H1 (cell line): ENCODE measurements at regions not wholly inside any gene's neighbourhood (a gene's known extent, or its start where the extent isn't known, plus 50 kb on each side); places are given as distances from the start of the nearest gene placed in this dataset.

ENCODE experiments used
- CTCF ChIA-PET: fragments of 300-600 bp; sonication (Branson Sonifier 250); formaldehyde crosslinking; loops from one replicate; lab custom pipeline; 2021; ENCODE audit not compliant: partially characterized antibody; lab: Charles Lee
- POLR2A ChIA-PET: fragments of 300-600 bp; sonication (Branson Sonifier 250); formaldehyde crosslinking; loops from one replicate; lab custom pipeline; 2021; ENCODE audit warnings: inconsistent platforms; ENCODE audit not compliant: partially characterized antibody; lab: Charles Lee
- DNase-seq, 2 experiments: peaks; one replicate each; pipeline versions ENCODE4 v3.0.0 to v3.0.0-alpha.2; 2010 to 2022; ENCODE audit warnings: low spot score in 2 of 2, low read depth in 1 of 2, mixed read lengths in 1 of 2
- FAIRE-seq: peaks from 2 replicates; lab custom pipeline; 2011; peaks lifted over from hg19 to GRCh38; lab: Jason Lieb, UNC
- H2AFZ ChIP-seq: 2 replicates; pipeline ENCODE4 v1.8.1; 2012; ENCODE audit warnings: low read length, inconsistent platforms
- H2AK5ac ChIP-seq: 2 replicates; pipeline ENCODE4 v1.6.1; 2013; ENCODE audit warnings: low read depth, low read length
- H2BK120ac ChIP-seq: replicated peaks from 2 replicates; pipeline ENCODE3; 2013; ENCODE audit warnings: low read depth, low read length, inconsistent platforms
- H2BK12ac ChIP-seq: 2 replicates; pipeline ENCODE4 v1.6.1; 2013; ENCODE audit warnings: low read depth, low read length
- H2BK15ac ChIP-seq: 2 replicates; pipeline ENCODE4 v1.6.1; 2013; ENCODE audit warnings: low read length
- H2BK20ac ChIP-seq: 2 replicates; pipeline ENCODE4 v1.6.1; 2013; ENCODE audit warnings: low read length
- H2BK5ac ChIP-seq: 2 replicates; pipeline ENCODE4 v1.6.1; 2013; ENCODE audit warnings: low read depth, low read length
- H3K14ac ChIP-seq: 2 replicates; pipeline ENCODE4 v1.6.1; 2013; ENCODE audit warnings: inconsistent platforms; ENCODE audit not compliant: insufficient read length
- H3K18ac ChIP-seq: 2 replicates; pipeline ENCODE4 v1.6.1; 2013; ENCODE audit warnings: low read length; ENCODE audit errors: extremely low read depth
- H3K23ac ChIP-seq: 2 replicates; pipeline ENCODE4 v1.6.1; 2013; ENCODE audit warnings: inconsistent platforms; ENCODE audit not compliant: insufficient read length
- H3K23me2 ChIP-seq: 2 replicates; pipeline ENCODE4 v1.6.1; 2013; ENCODE audit warnings: low read depth, low read length
- H3K27ac ChIP-seq: 2 replicates; pipeline ENCODE4 v1.6.1; 2011; ENCODE audit warnings: low read depth, low read length, inconsistent platforms
- H3K27me3 ChIP-seq, 4 experiments: replicated peaks in 1 of 4; 1 replicate in 1 of 4; 2 replicates in 3 of 4; pipeline versions ENCODE4 v1.6.1 to v1.8.1; 2011 to 2013; ENCODE audit warnings: low read length in 3 of 4, mild to moderate bottlenecking in 3 of 4, inconsistent platforms in 2 of 4, mixed read lengths in 2 of 4, moderate library complexity in 1 of 4; ENCODE audit not compliant: control insufficient read depth in 3 of 4, insufficient read depth in 3 of 4; ENCODE audit errors: extremely low read depth in 1 of 4
- H3K36me3 ChIP-seq, 4 experiments: 2 replicates each; pipeline versions ENCODE4 v1.6.1 to v1.8.1; 2011 to 2013; ENCODE audit warnings: mild to moderate bottlenecking in 4 of 4, low read length in 3 of 4, moderate library complexity in 2 of 4, control low read depth in 1 of 4, inconsistent platforms in 1 of 4; ENCODE audit not compliant: insufficient read depth in 4 of 4, control insufficient read depth in 2 of 4
- H3K4ac ChIP-seq: replicated peaks from 2 replicates; pipeline ENCODE3; 2013; ENCODE audit warnings: low read length, low read depth, mixed read lengths, inconsistent platforms; ENCODE audit not compliant: insufficient read length
- H3K4me1 ChIP-seq, 4 experiments: replicated peaks in 1 of 4; 1 replicate in 1 of 4; 2 replicates in 3 of 4; pipeline versions ENCODE4 v1.6.1 to v1.8.1; 2011 to 2013; ENCODE audit warnings: low read length in 3 of 4, inconsistent platforms in 2 of 4, mixed read lengths in 1 of 4; ENCODE audit not compliant: insufficient read depth in 4 of 4, control insufficient read depth in 3 of 4
- H3K4me2 ChIP-seq, 2 experiments: 2 replicates each; pipeline versions ENCODE4 v1.6.1 to v1.8.1; 2011 to 2013; ENCODE audit warnings: low read depth in 2 of 2, low read length in 2 of 2, control low read depth in 1 of 2, inconsistent platforms in 1 of 2, mild to moderate bottlenecking in 1 of 2; ENCODE audit not compliant: insufficient read depth in 1 of 2
- H3K4me3 ChIP-seq, 4 experiments: fragments of 200-600, 300-600 bp in 1 of 4; sonication (generic), shearing (Covaris generic), sonication (Bioruptor Twin) in 1 of 4; 2 replicates each; pipeline versions ENCODE4 v1.5.1 to v1.8.1; 2011 to 2016; ENCODE audit warnings: low read length in 4 of 4, low read depth in 3 of 4, control low read depth in 2 of 4, inconsistent platforms in 2 of 4, mild to moderate bottlenecking in 2 of 4, mixed read lengths in 1 of 4, moderate library complexity in 1 of 4; ENCODE audit not compliant: insufficient read depth in 2 of 4; ENCODE audit errors: extremely low read depth in 1 of 4
- H3K56ac ChIP-seq: replicated peaks from 2 replicates; pipeline ENCODE3; 2013; ENCODE audit warnings: low read depth, mild to moderate bottlenecking, mixed read lengths, low read length, inconsistent platforms; ENCODE audit not compliant: insufficient read length
- H3K79me1 ChIP-seq: 2 replicates; pipeline ENCODE4 v1.6.1; 2013; ENCODE audit warnings: low read depth, low read length, control low read depth
- H3K79me2 ChIP-seq, 2 experiments: 2 replicates each; pipeline versions ENCODE4 v1.6.1 to v1.8.1; 2012 to 2013; ENCODE audit warnings: low read length in 2 of 2, mild to moderate bottlenecking in 2 of 2, inconsistent platforms in 1 of 2; ENCODE audit not compliant: insufficient read depth in 2 of 2, control insufficient read depth in 1 of 2
- H3K9ac ChIP-seq, 4 experiments: replicated peaks in 1 of 4; 1 replicate in 1 of 4; 2 replicates in 3 of 4; pipeline versions ENCODE4 v1.6.1 to v1.8.1; 2011 to 2013; ENCODE audit warnings: low read depth in 3 of 4, low read length in 3 of 4, control low read depth in 2 of 4, mild to moderate bottlenecking in 2 of 4, moderate library complexity in 2 of 4, inconsistent platforms in 1 of 4; ENCODE audit errors: extremely low read depth in 1 of 4
- H3K9me3 ChIP-seq, 2 experiments: 2 replicates each; pipeline versions ENCODE4 v1.6.1 to v1.8.1; 2012 to 2013; ENCODE audit warnings: mild to moderate bottlenecking in 2 of 2, moderate library complexity in 2 of 2, control low read depth in 1 of 2, inconsistent platforms in 1 of 2, low read depth in 1 of 2, low read length in 1 of 2, mixed read lengths in 1 of 2; ENCODE audit not compliant: insufficient read depth in 2 of 2
- H4K20me1 ChIP-seq, 2 experiments: replicated peaks in 1 of 2; 2 replicates each; pipeline versions ENCODE3 to v1.8.1; 2011 to 2013; ENCODE audit warnings: inconsistent platforms in 2 of 2, low read length in 2 of 2, mild to moderate bottlenecking in 1 of 2; ENCODE audit not compliant: insufficient read depth in 2 of 2, control insufficient read depth in 1 of 2
- H4K5ac ChIP-seq: 2 replicates; pipeline ENCODE4 v1.6.1; 2013; ENCODE audit warnings: low read length, low read depth, mixed read lengths, inconsistent platforms; ENCODE audit not compliant: insufficient read length
- H4K8ac ChIP-seq: 2 replicates; pipeline ENCODE4 v1.8.0; 2013; ENCODE audit warnings: mild to moderate bottlenecking, moderate library complexity, low read length, inconsistent platforms; ENCODE audit not compliant: insufficient read depth; ENCODE audit errors: extremely low read depth
- H4K91ac ChIP-seq: replicated peaks from 2 replicates; pipeline ENCODE3; 2013; ENCODE audit warnings: low read length, mixed read lengths, inconsistent platforms; ENCODE audit not compliant: insufficient read length
- CBX8 ChIP-seq: fragments of 300-800, 300-1000 bp; sonication (generic); IDR thresholded peaks from 2 replicates; pipeline ENCODE4 v1.7.1; 2016; ENCODE audit warnings: low read depth, low read length, borderline replicate concordance
- HDAC2 ChIP-seq, 2 experiments: fragments of 300-600 bp in 1 of 2; sonication (generic) in 1 of 2; IDR thresholded peaks; 2 replicates each; pipeline ENCODE4 v1.6.1; 2011 to 2012; ENCODE audit warnings: low read depth in 2 of 2, low read length in 2 of 2, mild to moderate bottlenecking in 2 of 2, moderate library complexity in 2 of 2, borderline replicate concordance in 1 of 2, inconsistent platforms in 1 of 2
- JUN ChIP-seq: IDR thresholded peaks from 2 replicates; pipeline ENCODE4 v1.6.1; 2011; ENCODE audit warnings: low read depth, mild to moderate bottlenecking, improper control_type of control experiment, low read length
- MAFK ChIP-seq: IDR thresholded peaks from 2 replicates; pipeline ENCODE4 v1.6.1; 2012; ENCODE audit warnings: low read depth, mild to moderate bottlenecking, improper control_type of control experiment, low read length
- MAX ChIP-seq: IDR thresholded peaks from 2 replicates; pipeline ENCODE4 v1.6.1; 2012; ENCODE audit warnings: inconsistent platforms
- POLR2AphosphoS5 ChIP-seq: IDR thresholded peaks from 2 replicates; pipeline ENCODE4 v1.6.1; 2011; ENCODE audit warnings: low read depth, low read length
- WGBS, 2 experiments: shearing (Covaris generic) in 1 of 2; methylation state at CpG; one replicate each; pipeline versions ENCODE4 v1.1.6 to v1.1.7; 2013 to 2015; ENCODE audit warnings: low lambda C conversion rate in 2 of 2, mixed read lengths in 2 of 2, inconsistent platforms in 1 of 2, low coverage in 1 of 2, missing lambda C conversion rate in 1 of 2; ENCODE audit not compliant: insufficient replicate concordance in 2 of 2, insufficient coverage in 1 of 2, insufficient read length in 1 of 2; ENCODE audit errors: extremely low coverage in 1 of 2, missing lambda C conversion rate in 1 of 2; 5-methylcytosine and 5-hydroxymethylcytosine counted together

GRCh38 chr10:132992433-132993215 lies 50.3 kb upstream of the CFAP46 start:
- Histone ChIP-seq H4K5ac (no peak overlapping the region), H3K36me3 (no peaks in the 10 kb centered on the region), H3K4ac (no peak overlapping the region), H3K23ac (no peak overlapping the region), H3K27me3 (no peaks in the 10 kb centered on the region), H2BK15ac (0 out of 2 replicates have a peak overlapping the region, but pooled peaks have one; percentile 61), H3K9me3 (no peaks in the 10 kb centered on the region), H2BK12ac (no peak overlapping the region), H3K56ac (no peak overlapping the region), H3K23me2 (no peaks in the 10 kb centered on the region), H3K4me2 (no peak overlapping the region), H3K18ac (no peak overlapping the region), H3K9ac (no peak overlapping the region), H2BK120ac (no peak overlapping the region), H3K79me1 (no peaks in the 10 kb centered on the region), H4K91ac (no peak overlapping the region), H4K20me1 (peaks cover 0 to 1% of the 10 kb centered on the region in 2 experiments), H2AFZ (no peak overlapping the region), H2BK5ac (no peak overlapping the region), H3K27ac (no peak overlapping the region), H3K4me3 (no peak overlapping the region), H4K8ac (peak overlapping the region; percentile 79), H2BK20ac (no peak overlapping the region), H2AK5ac (no peak overlapping the region), H3K79me2 (no peaks in the 10 kb centered on the region), H3K14ac (no peak overlapping the region), H3K4me1 (no peaks in the 10 kb centered on the region; a peak in 1 of 7 replicates)
- ChIA-PET CTCF (interaction anchor here (0.8 to 1.3 kb wide), 2 partner anchors 53 to 55 kb away, joined by 3 read pairs; no protein-coding TSS in a partner anchor), POLR2A (no interaction called here)
- FAIRE-seq (no peak), DNase-seq (no peak)
- 92% methylated on average over 18 of the region's 36 CpGs; no CpG with 5 or more reads in 1 of the 2 experiments for WGBS, 2 experiments
- TF ChIP-seq MAFK (no peak), JUN (no peak), POLR2AphosphoS5 (no peak), HDAC2 (IDR thresholded peaks at IDR 0.05; ENCODE audit: borderline replicate concordance in 1 of 2, low read depth in 2 of 2, low read length in 2 of 2) (no peak), MAX (no peak), CBX8 (no peak)
